ENCODE measurements at regions not wholly inside any gene's neighbourhood (a gene's known extent, or its start where the extent isn't known, plus 50 kb on each side); places are given as distances from the start of the nearest gene placed in this dataset.

DNA sequence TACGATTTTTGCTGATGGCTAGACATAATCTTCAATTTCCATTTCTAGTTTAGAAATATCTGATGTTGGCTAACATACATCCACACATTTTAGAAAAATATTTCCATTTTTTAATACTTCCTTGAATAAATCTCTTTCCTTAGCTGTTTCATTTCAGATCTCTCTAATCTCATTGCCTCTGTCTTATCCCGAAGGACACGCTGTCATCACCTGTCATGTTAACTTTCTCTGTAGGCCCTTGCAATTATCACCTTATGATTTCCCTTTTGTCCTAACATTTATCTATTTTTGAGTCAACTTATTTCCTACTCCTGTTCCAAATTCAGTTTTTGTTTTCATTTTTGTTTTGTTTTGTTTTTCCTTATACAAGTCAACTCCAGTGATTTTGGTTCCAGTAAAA lies 173.1 kb upstream of the POM121L12 start:
- CTCF ChIA-PET (ENCODE audit: partially characterized antibody), result no interaction called here

More for the DNA sequence above, 173.1 kb upstream of the POM121L12 start:
- WGBS, 2 experiments (ENCODE audit: extremely low coverage in 1 of 2, insufficient coverage in 1 of 2, insufficient read length in 1 of 2, insufficient replicate concordance in 2 of 2, low coverage in 1 of 2, low lambda C conversion rate in 2 of 2, missing lambda C conversion rate in 1 of 2), result 95% methylated on average over 3 of the region's 3 CpGs; no CpG with 5 or more reads in 1 of the 2 experiments
- Histone ChIP-seq H3K9me3 (ENCODE audit: insufficient read depth in 2 of 2, low read depth in 1 of 2, low read length in 1 of 2) (0 out of 4 replicates have a peak, but pooled peaks cover 0 to 2% of the 10 kb centered on the region in 2 experiments), H2BK120ac (replicated peaks; ENCODE audit: low read depth, low read length) (no peak overlapping the region), H3K23me2 (ENCODE audit: low read depth, low read length) (no peaks in the 10 kb centered on the region), H3K27me3 (replicated peaks in 1 of 4; ENCODE audit: control insufficient read depth in 3 of 4, extremely low read depth in 1 of 4, insufficient read depth in 3 of 4, low read length in 3 of 4) (no peaks in the 10 kb centered on the region), H2AFZ (ENCODE audit: low read length) (no peak overlapping the region), H2AK5ac (ENCODE audit: low read depth, low read length) (no peak overlapping the region), H3K36me3 (ENCODE audit: control insufficient read depth in 2 of 4, insufficient read depth in 4 of 4, low read length in 3 of 4) (no peaks in the 10 kb centered on the region), H4K20me1 (replicated peaks in 1 of 2; ENCODE audit: control insufficient read depth in 1 of 2, insufficient read depth in 2 of 2, low read length in 2 of 2) (no peaks in the 10 kb centered on the region), H2BK12ac (ENCODE audit: low read depth, low read length) (no peak overlapping the region), H2BK20ac (ENCODE audit: low read length) (no peak overlapping the region), H4K8ac (ENCODE audit: extremely low read depth, insufficient read depth, low read length) (no peak overlapping the region), H2BK5ac (ENCODE audit: low read depth, low read length) (no peak overlapping the region), H3K4me3 (ENCODE audit: extremely low read depth in 1 of 4, insufficient read depth in 2 of 4, low read depth in 3 of 4, low read length in 4 of 4) (no peak overlapping the region), H2BK15ac (ENCODE audit: low read length) (no peak overlapping the region), H3K9ac (replicated peaks in 1 of 4; ENCODE audit: extremely low read depth in 1 of 4, low read depth in 3 of 4, low read length in 3 of 4) (no peak overlapping the region), H3K23ac (ENCODE audit: insufficient read length) (no peak overlapping the region), H3K56ac (replicated peaks; ENCODE audit: insufficient read length, low read depth, low read length) (no peak overlapping the region), H4K91ac (replicated peaks; ENCODE audit: insufficient read length, low read length) (no peak overlapping the region), H3K18ac (ENCODE audit: extremely low read depth, low read length) (no peak overlapping the region), H3K4ac (replicated peaks; ENCODE audit: insufficient read length, low read depth, low read length) (no peak overlapping the region), H4K5ac (ENCODE audit: insufficient read length, low read depth, low read length) (no peak overlapping the region), H3K4me1 (replicated peaks in 1 of 4; ENCODE audit: control insufficient read depth in 3 of 4, insufficient read depth in 4 of 4, low read length in 3 of 4) (no peaks in the 10 kb centered on the region), H3K14ac (ENCODE audit: insufficient read length) (no peak overlapping the region), H3K4me2 (ENCODE audit: insufficient read depth in 1 of 2, low read depth in 2 of 2, low read length in 2 of 2) (no peak overlapping the region), H3K79me1 (ENCODE audit: low read depth, low read length) (no peaks in the 10 kb centered on the region), H3K79me2 (ENCODE audit: control insufficient read depth in 1 of 2, insufficient read depth in 2 of 2, low read length in 2 of 2) (no peaks in the 10 kb centered on the region), H3K27ac (ENCODE audit: low read depth, low read length) (no peak overlapping the region)
- TF ChIP-seq RXRA (IDR thresholded peaks at IDR 0.05; ENCODE audit: insufficient read depth, low read depth, low read length) (no peak), BCL11A (IDR thresholded peaks at IDR 0.05; ENCODE audit: low read depth in 2 of 2, low read length in 2 of 2) (no peak), ZNF274 (IDR thresholded peaks at IDR 0.05; ENCODE audit: borderline replicate concordance, extremely low read depth, low read length) (no peak), CREB1 (IDR thresholded peaks at IDR 0.05) (no peak)
- FAIRE-seq (no peak), DNase-seq (ENCODE audit: low read depth in 1 of 2, low spot score in 2 of 2) (no peak)
- POLR2A ChIA-PET (ENCODE audit: partially characterized antibody), result no interaction called here

Measured in H1 (cell line).